ENCODE measurements at regions not wholly inside any gene's neighbourhood (a gene's known extent, or its start where the extent isn't known, plus 50 kb on each side); places are given as distances from the start of the nearest gene placed in this dataset.

DNA sequence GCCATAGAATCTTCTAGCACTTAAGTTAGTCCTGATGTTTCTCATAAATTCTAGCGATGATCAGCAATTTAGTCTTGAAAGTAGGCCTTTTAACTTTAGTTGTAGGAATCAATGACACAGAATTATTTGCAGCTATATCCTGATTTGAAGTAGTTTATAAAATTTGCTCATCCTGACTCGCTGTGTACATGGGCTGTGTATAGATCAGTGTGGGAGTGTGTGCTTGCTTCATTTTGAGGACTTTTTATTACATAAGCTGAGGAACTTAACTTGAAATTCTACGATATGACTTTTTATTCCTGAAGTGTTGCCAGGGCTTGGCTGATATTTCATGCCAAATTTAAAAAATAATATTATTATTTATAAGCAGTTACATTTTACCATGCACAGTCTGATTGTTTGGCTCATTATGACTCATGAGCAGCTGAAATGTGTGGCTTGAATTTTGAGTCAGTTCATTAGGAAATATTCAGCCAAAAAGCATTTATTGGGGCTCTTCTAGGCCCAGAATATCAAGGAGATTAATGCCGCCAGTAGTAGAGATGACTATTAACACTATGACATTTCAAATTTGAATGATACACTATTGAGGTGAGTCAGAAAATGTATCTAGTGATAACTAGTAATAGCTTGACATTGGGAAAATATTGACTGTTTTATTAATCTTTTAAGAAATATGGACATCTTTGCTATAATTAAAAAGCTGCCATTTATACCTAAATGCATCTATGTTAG, 128.9 kb upstream of the LIMCH1 start:
- TF ChIP-seq SNAI2 (CRISPR knock-in tag; IDR thresholded peaks at IDR 0.05) (no peak), ARNTL (CRISPR knock-in tag; IDR thresholded peaks at IDR 0.05; ENCODE audit: borderline replicate concordance, low read depth) (no peak), PPARA (CRISPR knock-in tag; IDR thresholded peaks at IDR 0.05; ENCODE audit: borderline replicate concordance) (no peak), ZFP30 (CRISPR knock-in tag; IDR thresholded peaks at IDR 0.05) (no peak), ZFP3 (CRISPR knock-in tag; IDR thresholded peaks at IDR 0.05) (no peak), ZNF565 (CRISPR knock-in tag; conservative IDR thresholded peaks at IDR 0.05; ENCODE audit: low read depth) (no peak), OSR1 (CRISPR knock-in tag; IDR thresholded peaks at IDR 0.05) (no peak)
- TF ChIP-seq, protein P1, sequence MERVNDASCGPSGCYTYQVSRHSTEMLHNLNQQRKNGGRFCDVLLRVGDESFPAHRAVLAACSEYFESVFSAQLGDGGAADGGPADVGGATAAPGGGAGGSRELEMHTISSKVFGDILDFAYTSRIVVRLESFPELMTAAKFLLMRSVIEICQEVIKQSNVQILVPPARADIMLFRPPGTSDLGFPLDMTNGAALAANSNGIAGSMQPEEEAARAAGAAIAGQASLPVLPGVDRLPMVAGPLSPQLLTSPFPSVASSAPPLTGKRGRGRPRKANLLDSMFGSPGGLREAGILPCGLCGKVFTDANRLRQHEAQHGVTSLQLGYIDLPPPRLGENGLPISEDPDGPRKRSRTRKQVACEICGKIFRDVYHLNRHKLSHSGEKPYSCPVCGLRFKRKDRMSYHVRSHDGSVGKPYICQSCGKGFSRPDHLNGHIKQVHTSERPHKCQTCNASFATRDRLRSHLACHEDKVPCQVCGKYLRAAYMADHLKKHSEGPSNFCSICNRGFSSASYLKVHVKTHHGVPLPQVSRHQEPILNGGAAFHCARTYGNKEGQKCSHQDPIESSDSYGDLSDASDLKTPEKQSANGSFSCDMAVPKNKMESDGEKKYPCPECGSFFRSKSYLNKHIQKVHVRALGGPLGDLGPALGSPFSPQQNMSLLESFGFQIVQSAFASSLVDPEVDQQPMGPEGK (CRISPR knock-in tag; IDR thresholded peaks at IDR 0.05; ENCODE audit: borderline replicate concordance) = no peak
- TF ChIP-seq, protein P2, sequence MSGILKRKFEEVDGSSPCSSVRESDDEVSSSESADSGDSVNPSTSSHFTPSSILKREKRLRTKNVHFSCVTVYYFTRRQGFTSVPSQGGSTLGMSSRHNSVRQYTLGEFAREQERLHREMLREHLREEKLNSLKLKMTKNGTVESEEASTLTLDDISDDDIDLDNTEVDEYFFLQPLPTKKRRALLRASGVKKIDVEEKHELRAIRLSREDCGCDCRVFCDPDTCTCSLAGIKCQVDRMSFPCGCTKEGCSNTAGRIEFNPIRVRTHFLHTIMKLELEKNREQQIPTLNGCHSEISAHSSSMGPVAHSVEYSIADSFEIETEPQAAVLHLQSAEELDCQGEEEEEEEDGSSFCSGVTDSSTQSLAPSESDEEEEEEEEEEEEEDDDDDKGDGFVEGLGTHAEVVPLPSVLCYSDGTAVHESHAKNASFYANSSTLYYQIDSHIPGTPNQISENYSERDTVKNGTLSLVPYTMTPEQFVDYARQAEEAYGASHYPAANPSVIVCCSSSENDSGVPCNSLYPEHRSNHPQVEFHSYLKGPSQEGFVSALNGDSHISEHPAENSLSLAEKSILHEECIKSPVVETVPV (CRISPR knock-in tag; IDR thresholded peaks at IDR 0.05) = no peak
- TF ChIP-seq, protein P3, sequence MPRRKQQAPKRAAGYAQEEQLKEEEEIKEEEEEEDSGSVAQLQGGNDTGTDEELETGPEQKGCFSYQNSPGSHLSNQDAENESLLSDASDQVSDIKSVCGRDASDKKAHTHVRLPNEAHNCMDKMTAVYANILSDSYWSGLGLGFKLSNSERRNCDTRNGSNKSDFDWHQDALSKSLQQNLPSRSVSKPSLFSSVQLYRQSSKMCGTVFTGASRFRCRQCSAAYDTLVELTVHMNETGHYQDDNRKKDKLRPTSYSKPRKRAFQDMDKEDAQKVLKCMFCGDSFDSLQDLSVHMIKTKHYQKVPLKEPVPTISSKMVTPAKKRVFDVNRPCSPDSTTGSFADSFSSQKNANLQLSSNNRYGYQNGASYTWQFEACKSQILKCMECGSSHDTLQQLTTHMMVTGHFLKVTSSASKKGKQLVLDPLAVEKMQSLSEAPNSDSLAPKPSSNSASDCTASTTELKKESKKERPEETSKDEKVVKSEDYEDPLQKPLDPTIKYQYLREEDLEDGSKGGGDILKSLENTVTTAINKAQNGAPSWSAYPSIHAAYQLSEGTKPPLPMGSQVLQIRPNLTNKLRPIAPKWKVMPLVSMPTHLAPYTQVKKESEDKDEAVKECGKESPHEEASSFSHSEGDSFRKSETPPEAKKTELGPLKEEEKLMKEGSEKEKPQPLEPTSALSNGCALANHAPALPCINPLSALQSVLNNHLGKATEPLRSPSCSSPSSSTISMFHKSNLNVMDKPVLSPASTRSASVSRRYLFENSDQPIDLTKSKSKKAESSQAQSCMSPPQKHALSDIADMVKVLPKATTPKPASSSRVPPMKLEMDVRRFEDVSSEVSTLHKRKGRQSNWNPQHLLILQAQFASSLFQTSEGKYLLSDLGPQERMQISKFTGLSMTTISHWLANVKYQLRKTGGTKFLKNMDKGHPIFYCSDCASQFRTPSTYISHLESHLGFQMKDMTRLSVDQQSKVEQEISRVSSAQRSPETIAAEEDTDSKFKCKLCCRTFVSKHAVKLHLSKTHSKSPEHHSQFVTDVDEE (CRISPR knock-in tag; IDR thresholded peaks at IDR 0.05) = no peak
